ENCODE measurements at regions not wholly inside any gene's neighbourhood (a gene's known extent, or its start where the extent isn't known, plus 50 kb on each side); places are given as distances from the start of the nearest gene placed in this dataset.
"Not testable (repeated sequence)": the region's sequence is repeated elsewhere in the genome, so short reads cannot be mapped to it uniquely, and the experiment has no call there.

DNA sequence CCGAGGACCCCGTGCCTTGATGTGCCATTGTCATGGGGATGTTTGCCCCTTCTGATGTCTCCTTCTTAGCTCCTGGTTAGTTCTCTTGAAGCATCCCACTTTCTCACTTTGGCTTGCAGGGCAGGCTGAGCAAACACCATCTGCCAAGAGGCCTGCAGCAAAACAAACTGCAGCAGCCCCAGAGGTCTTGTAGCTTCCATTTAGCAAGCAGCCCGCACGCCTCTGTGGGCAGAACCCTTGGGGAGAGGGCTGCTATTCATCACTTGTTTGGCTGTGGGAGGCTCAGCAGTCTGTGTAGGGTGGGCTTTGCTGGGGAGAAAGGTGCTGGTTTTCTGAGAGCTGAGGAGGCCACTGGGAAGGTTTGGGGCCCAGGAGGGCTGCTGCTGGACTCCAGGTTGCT is 56.7 kb downstream of the KCNC4 start:
- H3K9me3 ChIP-seq (ENCODE audit: control insufficient read depth, low read length) = no peaks in the 10 kb centered on the region
- TF ChIP-seq CTCF (IDR thresholded peaks at IDR 0.05) = no peak
- H3K36me3 ChIP-seq (ENCODE audit: control insufficient read depth, insufficient read depth, low read length) = no peaks in the 10 kb centered on the region
- H2AFZ ChIP-seq = no peak overlapping the region
- H3K4me1 ChIP-seq = no peaks in the 10 kb centered on the region
- H3K9ac ChIP-seq = no peak overlapping the region
- H3K27ac ChIP-seq = no peak overlapping the region
- no peaks in the 10 kb centered on the region for H3K79me2 ChIP-seq
- no peak overlapping the region for H3K4me2 ChIP-seq (ENCODE audit: low read length)
- H3K4me3 ChIP-seq (ENCODE audit: low read depth, low read length) = no peak overlapping the region
- no peaks in the 10 kb centered on the region for H3K27me3 ChIP-seq (ENCODE audit: control insufficient read depth, insufficient read depth, low read length)

DNA sequence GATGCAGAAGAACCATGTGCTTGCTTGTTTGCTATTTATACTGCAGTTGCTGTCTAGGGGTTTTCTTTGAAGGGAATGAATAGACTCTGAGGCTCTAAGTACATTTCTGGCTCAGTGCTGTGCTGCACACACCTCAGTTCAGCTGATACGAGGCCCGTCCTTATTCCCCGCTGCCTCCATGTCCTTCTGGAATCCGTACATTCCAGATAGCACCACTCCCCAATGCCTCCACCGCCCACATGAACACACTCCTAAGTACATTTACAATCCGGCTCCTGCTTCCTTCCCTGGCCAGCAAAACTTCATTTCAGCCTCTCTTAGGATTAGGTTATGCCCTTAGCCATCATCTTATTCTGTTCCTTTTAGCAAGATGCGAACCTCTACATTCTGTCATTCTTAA is 57.1 kb downstream of the KCNC4 start:
- Histone ChIP-seq H3K4me2 (ENCODE audit: low read length) (no peak overlapping the region), H3K9ac (no peak overlapping the region), H3K27ac (no peak overlapping the region), H3K4me3 (ENCODE audit: low read depth, low read length) (no peak overlapping the region), H2AFZ (no peak overlapping the region), H3K36me3 (ENCODE audit: control insufficient read depth, insufficient read depth, low read length) (no peaks in the 10 kb centered on the region), H3K79me2 (no peaks in the 10 kb centered on the region), H3K9me3 (ENCODE audit: control insufficient read depth, low read length) (no peaks in the 10 kb centered on the region), H3K27me3 (ENCODE audit: control insufficient read depth, insufficient read depth, low read length) (no peaks in the 10 kb centered on the region), H3K4me1 (no peaks in the 10 kb centered on the region)
- no peak for TF ChIP-seq CTCF (IDR thresholded peaks at IDR 0.05)

- H3K27ac ChIP-seq = no peak overlapping the region
- H3K79me2 ChIP-seq = no peaks in the 10 kb centered on the region
- no peaks in the 10 kb centered on the region for H3K36me3 ChIP-seq (ENCODE audit: control insufficient read depth, insufficient read depth, low read length)
- H2AFZ ChIP-seq = no peak overlapping the region
- H3K4me1 ChIP-seq = no peaks in the 10 kb centered on the region
- H3K27me3 ChIP-seq (ENCODE audit: control insufficient read depth, insufficient read depth, low read length) = no peaks in the 10 kb centered on the region
- no peak overlapping the region for H3K4me3 ChIP-seq (ENCODE audit: low read depth, low read length)
- H3K9ac ChIP-seq = no peak overlapping the region
- no peak overlapping the region for H3K4me2 ChIP-seq (ENCODE audit: low read length)
- no peak for TF ChIP-seq CTCF (IDR thresholded peaks at IDR 0.05)
- no peaks in the 10 kb centered on the region for H3K9me3 ChIP-seq (ENCODE audit: control insufficient read depth, low read length)
These were observed 61.9 kb downstream of the KCNC4 start for GRCh38 chr1:110272045-110272444.

DNA sequence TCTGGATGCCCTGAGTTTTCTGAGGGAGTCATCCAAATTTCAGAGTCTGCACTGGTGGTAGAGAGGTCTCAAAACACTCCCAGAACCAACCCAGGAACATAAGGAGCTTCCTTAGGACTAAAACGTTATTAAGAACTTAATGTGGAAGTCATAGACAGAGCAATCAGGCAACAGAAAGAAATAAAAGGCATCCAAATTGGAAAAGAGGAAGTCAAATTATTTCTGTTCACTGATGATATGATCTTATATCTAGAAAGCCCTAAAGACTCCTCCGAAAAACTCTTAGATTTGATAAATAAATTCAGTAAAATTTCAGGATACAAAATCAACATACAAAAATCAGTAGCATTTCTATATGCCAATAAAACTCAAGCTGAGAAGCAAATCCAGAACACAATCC is 63.7 kb downstream of the KCNC4 start:
- not testable (repeated sequence) for H3K36me3 ChIP-seq (ENCODE audit: control insufficient read depth, insufficient read depth, low read length); H3K9ac ChIP-seq; H3K4me1 ChIP-seq; H3K4me3 ChIP-seq (ENCODE audit: low read depth, low read length); H3K4me2 ChIP-seq (ENCODE audit: low read length); H3K79me2 ChIP-seq; H3K27me3 ChIP-seq (ENCODE audit: control insufficient read depth, insufficient read depth, low read length); H3K27ac ChIP-seq; H2AFZ ChIP-seq; H3K9me3 ChIP-seq (ENCODE audit: control insufficient read depth, low read length)

- Histone ChIP-seq H3K9ac (no peak overlapping the region), H3K4me3 (ENCODE audit: low read depth, low read length) (no peak overlapping the region), H3K27ac (no peak overlapping the region), H3K9me3 (ENCODE audit: control insufficient read depth, low read length) (no peaks in the 10 kb centered on the region), H3K79me2 (no peaks in the 10 kb centered on the region), H3K27me3 (ENCODE audit: control insufficient read depth, insufficient read depth, low read length) (no peaks in the 10 kb centered on the region), H3K4me2 (ENCODE audit: low read length) (no peak overlapping the region), H2AFZ (no peak overlapping the region), H3K36me3 (ENCODE audit: control insufficient read depth, insufficient read depth, low read length) (no peaks in the 10 kb centered on the region), H3K4me1 (peaks cover 13% of the 10 kb centered on the region)
- no peak for TF ChIP-seq CTCF (IDR thresholded peaks at IDR 0.05)
These were observed 59.1 kb upstream of the RBM15 start for GRCh38 chr1:110280126-110280525.

Data from parathyroid adenoma (tissue), 2 donors.